ENCODE measurements at regions not wholly inside any gene's neighbourhood (a gene's known extent, or its start where the extent isn't known, plus 50 kb on each side); places are given as distances from the start of the nearest gene placed in this dataset.
A peak's percentile ranks its signal among the peaks of the same experiment; 100 is the strongest.

DNA sequence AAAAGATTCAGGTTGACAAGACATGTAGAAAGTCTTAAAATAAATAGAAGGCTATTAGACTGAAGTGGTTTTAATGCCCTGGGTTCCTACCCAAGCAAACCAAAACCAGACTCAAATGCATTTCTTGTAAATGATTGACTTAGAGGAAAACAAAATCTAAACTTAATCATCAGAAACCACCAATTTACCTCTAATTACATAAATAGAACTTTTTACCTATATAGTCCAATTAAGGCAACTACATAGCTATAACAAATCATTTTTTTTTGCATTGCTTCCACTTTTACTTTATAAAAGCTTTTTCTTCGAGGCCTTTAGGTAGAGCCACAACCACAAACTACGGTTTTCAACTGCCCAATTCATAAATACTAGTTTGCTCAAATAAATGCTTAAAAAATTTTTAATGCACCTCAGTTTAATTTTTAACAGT is 231.3 kb upstream of the ARHGEF26 start (continued):
- TF ChIP-seq PAX8 (IDR thresholded peaks at IDR 0.05) (no peak), MEF2B (IDR thresholded peaks at IDR 0.05; ENCODE audit: partially characterized antibody, poor library complexity, severe bottlenecking) (peak; percentile 71)

DNA sequence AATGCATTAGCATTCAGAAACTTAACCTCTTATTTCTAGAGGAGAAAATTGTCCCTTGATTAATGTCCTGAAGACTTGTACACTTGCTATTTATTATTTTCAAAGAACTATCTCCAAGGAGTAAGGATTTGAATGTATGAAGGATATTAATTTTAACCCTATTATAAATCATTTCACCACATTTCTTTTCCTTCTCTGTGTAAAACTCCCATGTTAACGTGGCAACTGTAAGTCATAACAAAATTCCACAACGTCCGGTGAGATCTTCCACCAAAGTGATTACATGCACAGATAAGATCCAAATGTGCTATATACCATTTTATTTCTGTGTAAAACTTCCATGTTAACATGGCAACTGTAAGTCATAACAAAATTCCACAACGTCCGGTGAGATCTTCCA is 229.1 kb upstream of the ARHGEF26 start:
- Histone ChIP-seq H3K4me3 (no peak overlapping the region), H3K27ac (ENCODE audit: control insufficient read depth, insufficient read depth) (no peak overlapping the region), H3K4me2 (ENCODE audit: control insufficient read depth, insufficient read depth) (no peak overlapping the region), H4K20me1 (ENCODE audit: control insufficient read depth, insufficient read depth) (no peaks in the 10 kb centered on the region), H3K4me1 (ENCODE audit: control insufficient read depth, insufficient read depth, low read length) (no peaks in the 10 kb centered on the region), H3K9ac (ENCODE audit: control insufficient read depth, insufficient read depth, low read length) (no peak overlapping the region), H3K79me2 (ENCODE audit: control insufficient read depth, insufficient read depth, low read length) (no peaks in the 10 kb centered on the region), H3K9me3 (replicated peaks; ENCODE audit: control insufficient read depth, insufficient read depth, low read length) (no peaks in the 10 kb centered on the region), H2AFZ (ENCODE audit: control insufficient read depth, low read depth, low read length) (no peak overlapping the region), H3K27me3 (replicated peaks in 1 of 2; ENCODE audit: control insufficient read depth in 2 of 2, insufficient read depth in 2 of 2, low read length in 1 of 2) (no peaks in the 10 kb centered on the region), H3K36me3 (ENCODE audit: control insufficient read depth in 2 of 2, insufficient read depth in 2 of 2, low read length in 1 of 2) (no peaks in the 10 kb centered on the region)
- ChIA-PET RAD21 (ENCODE audit: unreplicated experiment) (interaction anchor here (0.9 kb wide), 1 partner anchor 36 kb away, joined by 3 read pairs; no protein-coding TSS in a partner anchor), POLR2A (no interaction called here), CTCF (no interaction called here), SMC1A (ENCODE audit: uncharacterized antibody, unreplicated experiment) (no interaction called here)
- DNase-seq (ENCODE audit: low read depth, low spot score) (no peak), ATAC-seq (no peak), FAIRE-seq (no peak)
- TF ChIP-seq ZNF24 (IDR thresholded peaks at IDR 0.05), result no peak
- intact Hi-C loops (cut with micrococcal nuclease; ENCODE audit: unreplicated experiment) (no loop called here), in situ Hi-C loops (cut with MboI) (no loop called here)
- BruUV-seq (replicated peaks), result no TSS peak
- WGBS (ENCODE audit: insufficient coverage, insufficient replicate concordance, low lambda C conversion rate, missing lambda C conversion rate), result 21% methylated on average over 5 of the region's 5 CpGs

DNA sequence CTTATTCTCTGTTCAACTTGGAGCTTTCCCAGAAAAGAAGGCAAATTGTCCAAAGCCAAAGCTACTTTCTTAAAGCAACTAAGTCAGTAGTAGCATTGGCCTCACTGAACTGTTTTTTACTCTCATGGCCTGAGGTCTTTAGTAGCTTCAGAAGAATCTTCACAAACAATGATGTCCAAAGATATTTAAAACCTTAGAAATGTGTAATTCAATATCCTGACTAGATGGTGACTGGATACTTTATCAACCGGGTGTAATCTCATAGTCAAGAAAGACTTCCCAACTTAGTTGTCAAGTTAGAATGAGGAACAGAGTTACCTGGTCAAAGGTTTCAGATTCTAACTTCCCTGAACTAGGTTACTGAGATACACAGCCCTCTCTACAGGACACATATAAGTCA is 226.3 kb upstream of the ARHGEF26 start:
- no peak for FAIRE-seq
- 0% methylated on average over 1 of the region's 1 CpG for WGBS (ENCODE audit: insufficient coverage, insufficient replicate concordance, low lambda C conversion rate, missing lambda C conversion rate)
- BruUV-seq (replicated peaks), result no TSS peak
- TF ChIP-seq BHLHE40 (IDR thresholded peaks at IDR 0.05; ENCODE audit: borderline replicate concordance in 1 of 2, low read depth in 2 of 2, low read length in 1 of 2) (no peak), DPF2 (IDR thresholded peaks at IDR 0.05) (no peak), NFIC (IDR thresholded peaks at IDR 0.05; ENCODE audit: low read depth, low read length) (no peak), SIN3A (IDR thresholded peaks at IDR 0.05; ENCODE audit: low read depth, low read length) (no peak), JUND (IDR thresholded peaks at IDR 0.05; ENCODE audit: low read depth, low read length) (no peak)
- TF ChIP-seq, protein P1, sequence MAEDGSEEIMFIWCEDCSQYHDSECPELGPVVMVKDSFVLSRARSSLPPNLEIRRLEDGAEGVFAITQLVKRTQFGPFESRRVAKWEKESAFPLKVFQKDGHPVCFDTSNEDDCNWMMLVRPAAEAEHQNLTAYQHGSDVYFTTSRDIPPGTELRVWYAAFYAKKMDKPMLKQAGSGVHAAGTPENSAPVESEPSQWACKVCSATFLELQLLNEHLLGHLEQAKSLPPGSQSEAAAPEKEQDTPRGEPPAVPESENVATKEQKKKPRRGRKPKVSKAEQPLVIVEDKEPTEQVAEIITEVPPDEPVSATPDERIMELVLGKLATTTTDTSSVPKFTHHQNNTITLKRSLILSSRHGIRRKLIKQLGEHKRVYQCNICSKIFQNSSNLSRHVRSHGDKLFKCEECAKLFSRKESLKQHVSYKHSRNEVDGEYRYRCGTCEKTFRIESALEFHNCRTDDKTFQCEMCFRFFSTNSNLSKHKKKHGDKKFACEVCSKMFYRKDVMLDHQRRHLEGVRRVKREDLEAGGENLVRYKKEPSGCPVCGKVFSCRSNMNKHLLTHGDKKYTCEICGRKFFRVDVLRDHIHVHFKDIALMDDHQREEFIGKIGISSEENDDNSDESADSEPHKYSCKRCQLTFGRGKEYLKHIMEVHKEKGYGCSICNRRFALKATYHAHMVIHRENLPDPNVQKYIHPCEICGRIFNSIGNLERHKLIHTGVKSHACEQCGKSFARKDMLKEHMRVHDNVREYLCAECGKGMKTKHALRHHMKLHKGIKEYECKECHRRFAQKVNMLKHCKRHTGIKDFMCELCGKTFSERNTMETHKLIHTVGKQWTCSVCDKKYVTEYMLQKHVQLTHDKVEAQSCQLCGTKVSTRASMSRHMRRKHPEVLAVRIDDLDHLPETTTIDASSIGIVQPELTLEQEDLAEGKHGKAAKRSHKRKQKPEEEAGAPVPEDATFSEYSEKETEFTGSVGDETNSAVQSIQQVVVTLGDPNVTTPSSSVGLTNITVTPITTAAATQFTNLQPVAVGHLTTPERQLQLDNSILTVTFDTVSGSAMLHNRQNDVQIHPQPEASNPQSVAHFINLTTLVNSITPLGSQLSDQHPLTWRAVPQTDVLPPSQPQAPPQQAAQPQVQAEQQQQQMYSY (CRISPR knock-in tag; IDR thresholded peaks at IDR 0.05), result no peak
- TF ChIP-seq, protein P2, sequence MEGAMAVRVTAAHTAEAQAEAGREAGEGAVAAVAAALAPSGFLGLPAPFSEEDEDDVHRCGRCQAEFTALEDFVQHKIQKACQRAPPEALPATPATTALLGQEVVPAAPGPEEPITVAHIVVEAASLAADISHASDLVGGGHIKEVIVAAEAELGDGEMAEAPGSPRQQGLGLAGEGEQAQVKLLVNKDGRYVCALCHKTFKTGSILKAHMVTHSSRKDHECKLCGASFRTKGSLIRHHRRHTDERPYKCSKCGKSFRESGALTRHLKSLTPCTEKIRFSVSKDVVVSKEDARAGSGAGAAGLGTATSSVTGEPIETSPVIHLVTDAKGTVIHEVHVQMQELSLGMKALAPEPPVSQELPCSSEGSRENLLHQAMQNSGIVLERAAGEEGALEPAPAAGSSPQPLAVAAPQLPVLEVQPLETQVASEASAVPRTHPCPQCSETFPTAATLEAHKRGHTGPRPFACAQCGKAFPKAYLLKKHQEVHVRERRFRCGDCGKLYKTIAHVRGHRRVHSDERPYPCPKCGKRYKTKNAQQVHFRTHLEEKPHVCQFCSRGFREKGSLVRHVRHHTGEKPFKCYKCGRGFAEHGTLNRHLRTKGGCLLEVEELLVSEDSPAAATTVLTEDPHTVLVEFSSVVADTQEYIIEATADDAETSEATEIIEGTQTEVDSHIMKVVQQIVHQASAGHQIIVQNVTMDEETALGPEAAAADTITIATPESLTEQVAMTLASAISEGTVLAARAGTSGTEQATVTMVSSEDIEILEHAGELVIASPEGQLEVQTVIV (IDR thresholded peaks at IDR 0.05; ENCODE audit: borderline replicate concordance, partially characterized antibody), result no peak

More for the DNA sequence above, 226.3 kb upstream of the ARHGEF26 start:
- ChIA-PET SMC1A (ENCODE audit: uncharacterized antibody, unreplicated experiment) (interaction anchor here (0.6 to 4.3 kb wide), 7 partner anchors 9 to 47 kb away, joined by 3 to 17 read pairs (median 4); no protein-coding TSS in a partner anchor), CTCF (interaction anchor here (0.9 to 1.6 kb wide), 3 partner anchors 13 to 39 kb away, joined by 3 to 4 read pairs (median 3); no protein-coding TSS in a partner anchor), POLR2A (interaction anchor here (1.5 kb wide), 1 partner anchor 8 kb away, joined by 4 read pairs; no protein-coding TSS in a partner anchor), RAD21 (ENCODE audit: unreplicated experiment) (no interaction called here)
- no peaks in the 10 kb centered on the region for H3K79me2 ChIP-seq (ENCODE audit: control insufficient read depth, insufficient read depth, low read length)
- no peak overlapping the region for H3K9ac ChIP-seq (ENCODE audit: control insufficient read depth, insufficient read depth, low read length)
- no peak overlapping the region for H2AFZ ChIP-seq (ENCODE audit: control insufficient read depth, low read depth, low read length)
- no peak overlapping the region for H3K27ac ChIP-seq (ENCODE audit: control insufficient read depth, insufficient read depth)
- H3K4me2 ChIP-seq (ENCODE audit: control insufficient read depth, insufficient read depth), result no peak overlapping the region
- in situ Hi-C loops (cut with MboI), result no loop called here
- H3K36me3 ChIP-seq (ENCODE audit: control insufficient read depth in 2 of 2, insufficient read depth in 2 of 2, low read length in 1 of 2), result no peaks in the 10 kb centered on the region
- DNase-seq (ENCODE audit: low read depth, low spot score) (no peak), ATAC-seq (no peak)
- H3K9me3 ChIP-seq (replicated peaks; ENCODE audit: control insufficient read depth, insufficient read depth, low read length), result no peaks in the 10 kb centered on the region
- intact Hi-C loops (cut with micrococcal nuclease; ENCODE audit: unreplicated experiment), result loop anchor here (5.0 kb wide), 2 partner anchors 38 to 753 kb away; no protein-coding TSS in a partner anchor
- no peaks in the 10 kb centered on the region for H4K20me1 ChIP-seq (ENCODE audit: control insufficient read depth, insufficient read depth)
- H3K4me3 ChIP-seq, result no peak overlapping the region
- no peaks in the 10 kb centered on the region for H3K27me3 ChIP-seq (replicated peaks in 1 of 2; ENCODE audit: control insufficient read depth in 2 of 2, insufficient read depth in 2 of 2, low read length in 1 of 2)
- H3K4me1 ChIP-seq (ENCODE audit: control insufficient read depth, insufficient read depth, low read length), result no peaks in the 10 kb centered on the region

Measured in GM12878 (cell line).